B cell (primary cell): ENCODE measurements at regions not wholly inside any gene's neighbourhood (a gene's known extent, or its start where the extent isn't known, plus 50 kb on each side); places are given as distances from the start of the nearest gene placed in this dataset.

Source experiments
- ATAC-seq: fragments of 200-7000 bp; cut with Tn5 transposase; one replicate; pipeline ENCODE4 v1.10.0; 2021; ENCODE audit warnings: low read depth, mild to moderate bottlenecking, moderate number of reproducible peaks, moderate library complexity
- CTCF ChIA-PET: fragments of 350-600 bp; sonication (Branson Sonifier 250); formaldehyde crosslinking; loops from one replicate; lab custom pipeline; 2021; ENCODE audit warnings: antibody characterized with exemption, inconsistent platforms; lab: Charles Lee
- POLR2A ChIA-PET: fragments of 350-600 bp; sonication (Branson Sonifier 250); formaldehyde crosslinking; loops from one replicate; lab custom pipeline; 2021; ENCODE audit warnings: antibody characterized with exemption; lab: Charles Lee
- DNase-seq: peaks from one replicate; pipeline ENCODE4 v3.0.0; 2013
- H2AFZ ChIP-seq: 2 replicates; pipeline ENCODE4 v1.6.1; 2012; ENCODE audit warnings: mild to moderate bottlenecking, low read depth, low read length; ENCODE audit not compliant: insufficient read depth, poor library complexity, severe bottlenecking
- H3K27ac ChIP-seq, 2 donors: 1 replicate in 1 of 2; 2 replicates in 1 of 2; pipeline ENCODE4 v1.5.1; 2012 to 2013; ENCODE audit warnings: low read length in 2 of 2, mild to moderate bottlenecking in 2 of 2, moderate library complexity in 1 of 2
- H3K27me3 ChIP-seq, 4 experiments: fragments of 200-600 bp in 1 of 4; sonication (generic) in 1 of 4; replicated peaks in 1 of 4; 1 replicate in 2 of 4; 2 replicates in 2 of 4; pipeline versions ENCODE4 v1.6.1 to v1.7.0; 2013 to 2016; ENCODE audit warnings: low read length in 3 of 4, mild to moderate bottlenecking in 2 of 4, mixed read lengths in 1 of 4, moderate library complexity in 1 of 4; ENCODE audit not compliant: insufficient read depth in 4 of 4, control insufficient read depth in 3 of 4; ENCODE audit errors: control extremely low read depth in 1 of 4
- H3K36me3 ChIP-seq, 2 experiments: replicated peaks in 1 of 2; 1 replicate in 1 of 2; 2 replicates in 1 of 2; pipeline versions ENCODE4 v1.6.1 to v1.7.1; 2013; ENCODE audit warnings: low read length in 1 of 2; ENCODE audit not compliant: insufficient read depth in 2 of 2, control insufficient read depth in 1 of 2; ENCODE audit errors: control extremely low read depth in 1 of 2, extremely low read depth in 1 of 2
- H3K4me1 ChIP-seq, 2 donors: fragments of 200-600 bp in 1 of 2; sonication (generic) in 1 of 2; 1 replicate in 1 of 2; 2 replicates in 1 of 2; pipeline versions ENCODE4 v1.5.1 to v1.6.1; 2013 to 2017; ENCODE audit warnings: low read length in 2 of 2; ENCODE audit not compliant: control insufficient read depth in 2 of 2, insufficient read depth in 2 of 2
- H3K4me2 ChIP-seq: replicated peaks from 2 replicates; pipeline ENCODE3; 2012; ENCODE audit warnings: mild to moderate bottlenecking, low read depth, low read length; ENCODE audit not compliant: poor library complexity, severe bottlenecking
- H3K4me3 ChIP-seq, 5 experiments: fragments of 200-600 bp in 1 of 5; sonication (generic) in 1 of 5; 1 replicate in 3 of 5; 2 replicates in 2 of 5; pipeline versions ENCODE4 v1.5.1 to v1.7.0; 2011 to 2016; ENCODE audit warnings: low read length in 4 of 5, mild to moderate bottlenecking in 4 of 5, low read depth in 2 of 5, control low read depth in 1 of 5, moderate library complexity in 1 of 5; ENCODE audit not compliant: insufficient read depth in 1 of 5; ENCODE audit errors: control extremely low read depth in 1 of 5, extremely low read depth in 1 of 5
- H3K79me2 ChIP-seq: fragments of 200-600 bp; sonication (generic); one replicate; pipeline ENCODE4 v1.6.0; 2016; ENCODE audit warnings: low read length; ENCODE audit not compliant: control insufficient read depth, insufficient read depth
- H3K9ac ChIP-seq: fragments of 200-600 bp; sonication (generic); 2 replicates; pipeline ENCODE4 v1.6.1; 2017; ENCODE audit warnings: mild to moderate bottlenecking, low read length, moderate library complexity
- H3K9me3 ChIP-seq, 3 donors: one replicate each; pipeline versions ENCODE4 v1.6.1 to v1.7.1; 2013; ENCODE audit warnings: low read length in 2 of 3; ENCODE audit not compliant: control insufficient read depth in 2 of 3, insufficient read depth in 1 of 3; ENCODE audit errors: control extremely low read depth in 1 of 3
- H4K20me1 ChIP-seq: 2 replicates; pipeline ENCODE4 v1.6.0; 2012; ENCODE audit warnings: mild to moderate bottlenecking, low read length; ENCODE audit not compliant: insufficient read depth, control insufficient read depth, poor library complexity, severe bottlenecking
- H3K27ac Mint-ChIP-seq: one replicate; pipeline ENCODE4 v1.8.0; 2021; ENCODE audit warnings: mixed read lengths
- H3K27me3 Mint-ChIP-seq: one replicate; pipeline ENCODE4 v1.8.0; 2021; ENCODE audit warnings: mixed read lengths
- H3K4me1 Mint-ChIP-seq: one replicate; pipeline ENCODE4 v1.8.0; 2021; ENCODE audit warnings: mixed read lengths
- H3K4me3 Mint-ChIP-seq: one replicate; pipeline ENCODE4 v1.8.0; 2021; ENCODE audit warnings: mixed read lengths
- H3K9me3 Mint-ChIP-seq: one replicate; pipeline ENCODE4 v1.8.0; 2022; ENCODE audit warnings: mixed read lengths; ENCODE audit not compliant: insufficient read depth
- EZH2 ChIP-seq: IDR thresholded peaks from 2 replicates; pipeline ENCODE4 v1.6.1; 2012; ENCODE audit warnings: borderline replicate concordance, low read depth, mild to moderate bottlenecking, moderate library complexity, low read length; ENCODE audit not compliant: insufficient read depth, poor library complexity, severe bottlenecking
- WGBS: methylation state at CpG from one replicate; pipeline ENCODE4 v1.1.5; 2013; ENCODE audit warnings: missing lambda C conversion rate; ENCODE audit not compliant: insufficient coverage; 5-methylcytosine and 5-hydroxymethylcytosine counted together
- intact Hi-C: fragments of 100-400 bp; cut with micrococcal nuclease; formaldehyde crosslinking; loops from one replicate; pipeline ENCODE4 v1.10.0; 2022
- TF ChIP-seq, protein P1 (sequence below): fragments of 200-600 bp; IDR thresholded peaks from one replicate; pipeline ENCODE4 v1.8.0; 2022; ENCODE audit warnings: antibody characterized with exemption, mild to moderate bottlenecking

DNA sequence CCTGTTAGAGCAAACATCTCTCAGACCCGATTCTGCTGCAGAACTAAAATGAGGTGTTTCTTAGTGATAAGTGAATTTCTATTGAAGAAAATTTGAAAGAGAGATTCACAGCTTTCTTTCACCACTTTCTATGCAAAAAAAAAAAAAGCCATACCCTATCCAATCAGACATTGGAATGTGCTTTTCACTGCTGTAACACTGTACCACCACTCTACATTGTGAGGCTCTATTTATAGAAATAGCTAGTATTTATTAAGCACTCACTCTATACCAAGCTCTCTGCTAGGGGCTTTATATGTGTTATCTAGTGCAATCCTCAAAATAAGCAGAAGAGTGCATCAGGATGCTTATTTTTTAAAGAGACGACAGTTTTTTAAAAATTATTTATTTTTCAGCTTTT, 580.6 kb upstream of the VRK2 start:
- H3K27me3 ChIP-seq, result no peaks in the 10 kb centered on the region
- no peak overlapping the region for H3K9ac ChIP-seq
- no peaks in the 10 kb centered on the region for H3K4me1 Mint-ChIP-seq
- no peaks in the 10 kb centered on the region for H3K36me3 ChIP-seq
- CTCF ChIA-PET, result no interaction called here
- no peaks in the 10 kb centered on the region for H3K27me3 Mint-ChIP-seq
- no peaks in the 10 kb centered on the region for H3K9me3 ChIP-seq
- H3K27ac ChIP-seq, result no peak overlapping the region
- H3K4me1 ChIP-seq, result no peaks in the 10 kb centered on the region
- H4K20me1 ChIP-seq, result no peaks in the 10 kb centered on the region
- H2AFZ ChIP-seq, result no peak overlapping the region
- H3K79me2 ChIP-seq, result no peaks in the 10 kb centered on the region
- no peak overlapping the region for H3K27ac Mint-ChIP-seq
- no peak for TF ChIP-seq EZH2
- TF ChIP-seq, protein P1, sequence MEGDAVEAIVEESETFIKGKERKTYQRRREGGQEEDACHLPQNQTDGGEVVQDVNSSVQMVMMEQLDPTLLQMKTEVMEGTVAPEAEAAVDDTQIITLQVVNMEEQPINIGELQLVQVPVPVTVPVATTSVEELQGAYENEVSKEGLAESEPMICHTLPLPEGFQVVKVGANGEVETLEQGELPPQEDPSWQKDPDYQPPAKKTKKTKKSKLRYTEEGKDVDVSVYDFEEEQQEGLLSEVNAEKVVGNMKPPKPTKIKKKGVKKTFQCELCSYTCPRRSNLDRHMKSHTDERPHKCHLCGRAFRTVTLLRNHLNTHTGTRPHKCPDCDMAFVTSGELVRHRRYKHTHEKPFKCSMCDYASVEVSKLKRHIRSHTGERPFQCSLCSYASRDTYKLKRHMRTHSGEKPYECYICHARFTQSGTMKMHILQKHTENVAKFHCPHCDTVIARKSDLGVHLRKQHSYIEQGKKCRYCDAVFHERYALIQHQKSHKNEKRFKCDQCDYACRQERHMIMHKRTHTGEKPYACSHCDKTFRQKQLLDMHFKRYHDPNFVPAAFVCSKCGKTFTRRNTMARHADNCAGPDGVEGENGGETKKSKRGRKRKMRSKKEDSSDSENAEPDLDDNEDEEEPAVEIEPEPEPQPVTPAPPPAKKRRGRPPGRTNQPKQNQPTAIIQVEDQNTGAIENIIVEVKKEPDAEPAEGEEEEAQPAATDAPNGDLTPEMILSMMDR, result no peak
- no peak overlapping the region for H3K4me3 ChIP-seq
- no peak for DNase-seq
- no peak for ATAC-seq
- POLR2A ChIA-PET, result no interaction called here
- no peak overlapping the region for H3K4me2 ChIP-seq
- no peak overlapping the region for H3K4me3 Mint-ChIP-seq
- no peaks in the 10 kb centered on the region for H3K9me3 Mint-ChIP-seq
- WGBS, result no CpG with 5 or more reads among the region's 2 CpGs
- intact Hi-C loops, result no loop called here

DNA sequence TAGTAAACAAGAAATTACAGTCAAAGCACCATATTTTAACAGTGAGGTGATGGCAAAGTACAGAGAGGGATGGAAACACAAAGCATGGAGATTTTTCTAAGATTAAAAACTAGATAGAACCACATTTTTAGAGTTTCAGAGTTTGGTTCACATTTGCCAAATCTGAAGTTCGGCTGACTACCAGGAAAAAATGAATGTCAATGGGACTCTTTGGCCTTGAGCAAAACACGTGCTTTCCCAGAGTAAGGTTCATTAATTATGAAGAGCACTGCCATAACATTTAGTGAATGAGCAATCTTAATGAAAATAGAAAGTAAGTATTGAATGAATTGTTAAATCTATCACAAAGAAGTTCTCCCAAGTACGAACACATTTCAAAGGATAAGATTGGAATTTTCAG, 571.2 kb upstream of the VRK2 start:
- H3K9me3 Mint-ChIP-seq, result no peaks in the 10 kb centered on the region
- H3K27me3 Mint-ChIP-seq, result no peaks in the 10 kb centered on the region
- Histone ChIP-seq H3K4me3 (no peak overlapping the region), H4K20me1 (no peaks in the 10 kb centered on the region), H2AFZ (no peak overlapping the region), H3K9ac (no peak overlapping the region), H3K9me3 (no peaks in the 10 kb centered on the region), H3K4me2 (no peak overlapping the region), H3K79me2 (no peaks in the 10 kb centered on the region), H3K4me1 (no peaks in the 10 kb centered on the region), H3K27ac (no peak overlapping the region), H3K36me3 (no peaks in the 10 kb centered on the region), H3K27me3 (no peaks in the 10 kb centered on the region)
- no peak overlapping the region for H3K27ac Mint-ChIP-seq
- no peak for ATAC-seq
- H3K4me3 Mint-ChIP-seq, result no peak overlapping the region
- ChIA-PET POLR2A (no interaction called here), CTCF (no interaction called here)
- intact Hi-C loops, result no loop called here
- no peaks in the 10 kb centered on the region for H3K4me1 Mint-ChIP-seq
- 83% methylated on average over 2 of the region's 3 CpGs for WGBS
- no peak for DNase-seq
- TF ChIP-seq EZH2, result no peak
- TF ChIP-seq, protein P1, result no peak
